HCT116 (cell line): ENCODE measurements at regions not wholly inside any gene's neighbourhood (a gene's known extent, or its start where the extent isn't known, plus 50 kb on each side); places are given as distances from the start of the nearest gene placed in this dataset.

Experiments
- ATAC-seq: fragments of 200-7000 bp; cut with Tn5 transposase; 2 replicates; pipeline ENCODE4 v1.9.1; 2020; ENCODE audit warnings: mild to moderate bottlenecking, moderate library complexity
- BruUV-seq: library from RNA; stranded (reverse); fragments of 400-500 nt; replicated peaks from 2 replicates; lab custom pipeline; 2021; lab: Mats Ljungman, UMichigan
- CTCF ChIA-PET: fragments of 300-600 bp; sonication (Branson Sonifier 250); formaldehyde crosslinking; loops from one replicate; lab custom pipeline; 2021; ENCODE audit warnings: antibody characterized with exemption; lab: Charles Lee
- POLR2A ChIA-PET: fragments of 300-600, 350-600 bp; sonication (Branson Sonifier 250); formaldehyde crosslinking; loops from one replicate; lab custom pipeline; 2021; ENCODE audit warnings: antibody characterized with exemption; lab: Charles Lee
- RAD21 ChIA-PET, 2 experiments: fragments of 300-600 bp; sonication (Branson Sonifier 250); formaldehyde crosslinking; loops; one replicate each; lab custom pipeline; 2023; ENCODE audit warnings: low total read pairs in 2 of 2; ENCODE audit not compliant: uncharacterized antibody in 2 of 2, unreplicated experiment in 2 of 2, low non-redundant PET in 1 of 2; lab: Charles Lee
- DNase-seq: peaks from one replicate; pipeline ENCODE4 v3.0.0-alpha.2; 2010; ENCODE audit warnings: low read depth, low spot score
- H2AFZ ChIP-seq: fragments of 200-600 bp; shearing (Covaris generic), sonication (generic); 2 replicates; pipeline ENCODE4 v1.6.1; 2017; ENCODE audit warnings: low read depth, mixed run types, mixed read lengths, antibody characterized with exemption, low read length; ENCODE audit not compliant: poor library complexity, severe bottlenecking
- H3K27ac ChIP-seq: 2 replicates; pipeline ENCODE4 v1.5.1; 2012; ENCODE audit warnings: low read depth, low read length
- H3K27me3 ChIP-seq: fragments of 200-600 bp; sonication (generic); 2 replicates; pipeline ENCODE4 v1.6.1; 2016; ENCODE audit warnings: mixed run types, low read length, mixed read lengths; ENCODE audit not compliant: insufficient read depth
- H3K36me3 ChIP-seq, 2 experiments: fragments of 200-500 bp in 1 of 2; fragments of 200-600 bp in 1 of 2; sonication (Bioruptor generic) in 1 of 2; sonication (generic) in 1 of 2; 2 replicates each; pipeline versions ENCODE4 v1.5.1 to v1.6.1; 2014 to 2016; ENCODE audit warnings: low read length in 2 of 2, inconsistent platforms in 1 of 2, mixed read lengths in 1 of 2, mixed run types in 1 of 2; ENCODE audit not compliant: insufficient read depth in 2 of 2, control insufficient read depth in 1 of 2
- H3K4me1 ChIP-seq, 2 experiments: fragments of 200-600 bp in 1 of 2; sonication (generic) in 1 of 2; 2 replicates each; pipeline versions ENCODE4 v1.5.1 to v1.6.1; 2012 to 2017; ENCODE audit warnings: low read length in 2 of 2, inconsistent platforms in 1 of 2, mild to moderate bottlenecking in 1 of 2, mixed read lengths in 1 of 2, mixed run types in 1 of 2, moderate library complexity in 1 of 2; ENCODE audit not compliant: insufficient read depth in 2 of 2, control insufficient read depth in 1 of 2
- H3K4me2 ChIP-seq: fragments of 200-600 bp; sonication (generic); 2 replicates; pipeline ENCODE4 v1.6.1; 2017; ENCODE audit warnings: mixed run types, low read length, mixed read lengths
- H3K4me3 ChIP-seq, 2 experiments: fragments of 200-600 bp in 1 of 2; sonication (generic) in 1 of 2; replicated peaks in 1 of 2; 2 replicates each; pipeline ENCODE4 v1.5.1; 2011 to 2016; ENCODE audit warnings: low read length in 2 of 2, control low read depth in 1 of 2, low read depth in 1 of 2, mild to moderate bottlenecking in 1 of 2, mixed read lengths in 1 of 2, mixed run types in 1 of 2
- H3K79me2 ChIP-seq: fragments of 200-600 bp; sonication (generic); 2 replicates; pipeline ENCODE4 v1.6.1; 2017; ENCODE audit warnings: mild to moderate bottlenecking, mixed run types, low read length, moderate library complexity, mixed read lengths; ENCODE audit not compliant: insufficient read depth
- H3K9ac ChIP-seq: fragments of 200-600 bp; sonication (generic); 2 replicates; pipeline ENCODE4 v1.6.1; 2016; ENCODE audit warnings: low read length, mixed read lengths
- H3K9me2 ChIP-seq: fragments of 200-600 bp; sonication (generic), shearing (Covaris generic); 2 replicates; pipeline ENCODE4 v1.6.1; 2017; ENCODE audit warnings: mixed run types, mild to moderate bottlenecking, moderate library complexity; ENCODE audit not compliant: insufficient read depth
- H3K9me3 ChIP-seq, 2 experiments: fragments of 200-500 bp in 1 of 2; fragments of 200-600 bp in 1 of 2; sonication (Bioruptor generic) in 1 of 2; sonication (generic) in 1 of 2; 2 replicates each; pipeline ENCODE4 v1.6.1; 2014 to 2017; ENCODE audit warnings: low read length in 2 of 2, mixed read lengths in 2 of 2, inconsistent platforms in 1 of 2, low read depth in 1 of 2, mild to moderate bottlenecking in 1 of 2, mixed run types in 1 of 2, moderate library complexity in 1 of 2; ENCODE audit not compliant: control insufficient read depth in 1 of 2, insufficient read depth in 1 of 2
- H4K20me1 ChIP-seq: fragments of 200-600 bp; sonication (generic), shearing (Covaris generic); 2 replicates; pipeline ENCODE4 v1.6.1; 2017; ENCODE audit warnings: mixed run types, mild to moderate bottlenecking, moderate library complexity; ENCODE audit not compliant: insufficient read depth
- CEBPB ChIP-seq: IDR thresholded peaks from 2 replicates; pipeline ENCODE4 v1.6.1; 2012; ENCODE audit warnings: low read depth
- EGR1 ChIP-seq: IDR thresholded peaks from 2 replicates; pipeline ENCODE4 v1.6.1; 2012; ENCODE audit warnings: low read depth
- EZH2 ChIP-seq: fragments of 200-600 bp; sonication (generic); IDR thresholded peaks from 2 replicates; pipeline ENCODE4 v1.6.1; 2017; ENCODE audit warnings: antibody characterized with exemption, mixed run types
- EZH2phosphoT487 ChIP-seq: fragments of 200-600 bp; IDR thresholded peaks from 2 replicates; pipeline ENCODE4 v1.6.1; 2018; ENCODE audit warnings: antibody characterized with exemption, borderline replicate concordance
- FOSL1 ChIP-seq: IDR thresholded peaks from 2 replicates; pipeline ENCODE4 v1.6.1; 2012; ENCODE audit warnings: low read depth
- JUND ChIP-seq: IDR thresholded peaks from 2 replicates; pipeline ENCODE4 v1.6.1; 2012
- RAD21 ChIP-seq: IDR thresholded peaks from 2 replicates; pipeline ENCODE4 v1.6.1; 2012; ENCODE audit warnings: low read depth, mild to moderate bottlenecking
- SIN3A ChIP-seq: IDR thresholded peaks from 2 replicates; pipeline ENCODE4 v1.6.1; 2012; ENCODE audit warnings: low read depth
- SRF ChIP-seq: IDR thresholded peaks from 2 replicates; pipeline ENCODE4 v1.6.1; 2012; ENCODE audit warnings: low read depth
- TCF7L2 ChIP-seq: IDR thresholded peaks from 2 replicates; pipeline ENCODE4 v1.7.0; 2011; ENCODE audit warnings: borderline replicate concordance, inconsistent platforms; ENCODE audit not compliant: insufficient read depth, insufficient read length; ENCODE audit errors: extremely low read depth
- ZFX ChIP-seq: fragments of 450-650 bp; IDR thresholded peaks from 2 replicates; pipeline ENCODE4 v1.6.1; 2017
- intact Hi-C: fragments of 100-400 bp; cut with micrococcal nuclease; formaldehyde crosslinking; loops from 2 replicates; pipeline ENCODE4 v1.10.0; 2022
- TF ChIP-seq, protein P1 (sequence below): IDR thresholded peaks from 2 replicates; pipeline ENCODE4 v1.6.1; 2012
- TF ChIP-seq, protein P2 (sequence below): IDR thresholded peaks from 2 replicates; pipeline ENCODE4 v1.6.1; 2011; ENCODE audit warnings: mild to moderate bottlenecking, low read length, moderate library complexity; ENCODE audit not compliant: insufficient replicate concordance; ENCODE audit errors: extremely low read depth

DNA sequence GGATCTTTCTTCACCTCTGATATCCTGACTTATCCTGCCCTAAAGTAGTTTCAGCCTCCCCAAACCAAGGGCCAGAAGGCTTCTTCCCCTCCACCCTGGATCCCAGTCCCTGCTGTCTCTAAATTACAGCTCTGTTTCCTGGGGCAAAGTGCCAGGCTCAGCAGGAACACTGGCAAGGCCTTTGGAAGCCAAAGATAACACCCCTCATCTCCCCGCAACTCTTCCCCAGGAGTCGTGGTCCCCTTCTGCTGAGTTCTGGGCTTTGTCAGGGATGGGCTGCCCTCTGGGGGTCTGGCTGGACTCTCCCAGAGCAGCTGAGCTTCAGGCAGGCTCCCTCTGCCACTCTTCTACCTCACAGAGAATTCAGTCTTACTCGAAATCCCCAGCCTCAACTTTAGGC is 53.8 kb upstream of the AMPD3 start:
- CTCF ChIA-PET = interaction anchor here (0.9 to 4.0 kb wide), 2 partner anchors 12 to 35 kb away, joined by 3 to 19 read pairs; no protein-coding TSS in a partner anchor
- Histone ChIP-seq H3K27ac (no peak overlapping the region), H3K9me2 (no peaks in the 10 kb centered on the region), H3K4me1 (peaks cover 7 to 22% of the 10 kb centered on the region in 2 experiments), H3K4me3 (no peak overlapping the region), H3K79me2 (no peaks in the 10 kb centered on the region), H2AFZ (no peak overlapping the region), H3K27me3 (no peaks in the 10 kb centered on the region), H3K9me3 (no peaks in the 10 kb centered on the region), H4K20me1 (no peaks in the 10 kb centered on the region), H3K36me3 (no peaks in the 10 kb centered on the region), H3K4me2 (no peak overlapping the region), H3K9ac (no peak overlapping the region)
- intact Hi-C loops = no loop called here
- no TSS peak for BruUV-seq
- RAD21 ChIA-PET = no interaction called here
- POLR2A ChIA-PET = no interaction called here
- ATAC-seq = no peak
- no peak for DNase-seq
- TF ChIP-seq CEBPB = no peak
- no peak for TF ChIP-seq RAD21
- TF ChIP-seq SIN3A = no peak
- TF ChIP-seq, protein P1, sequence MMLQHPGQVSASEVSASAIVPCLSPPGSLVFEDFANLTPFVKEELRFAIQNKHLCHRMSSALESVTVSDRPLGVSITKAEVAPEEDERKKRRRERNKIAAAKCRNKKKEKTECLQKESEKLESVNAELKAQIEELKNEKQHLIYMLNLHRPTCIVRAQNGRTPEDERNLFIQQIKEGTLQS = no peak
- TF ChIP-seq SRF = no peak
- no peak for TF ChIP-seq ZFX
- TF ChIP-seq EZH2 = no peak
- TF ChIP-seq JUND = no peak
- no peak for TF ChIP-seq EZH2phosphoT487
- TF ChIP-seq, protein P2, sequence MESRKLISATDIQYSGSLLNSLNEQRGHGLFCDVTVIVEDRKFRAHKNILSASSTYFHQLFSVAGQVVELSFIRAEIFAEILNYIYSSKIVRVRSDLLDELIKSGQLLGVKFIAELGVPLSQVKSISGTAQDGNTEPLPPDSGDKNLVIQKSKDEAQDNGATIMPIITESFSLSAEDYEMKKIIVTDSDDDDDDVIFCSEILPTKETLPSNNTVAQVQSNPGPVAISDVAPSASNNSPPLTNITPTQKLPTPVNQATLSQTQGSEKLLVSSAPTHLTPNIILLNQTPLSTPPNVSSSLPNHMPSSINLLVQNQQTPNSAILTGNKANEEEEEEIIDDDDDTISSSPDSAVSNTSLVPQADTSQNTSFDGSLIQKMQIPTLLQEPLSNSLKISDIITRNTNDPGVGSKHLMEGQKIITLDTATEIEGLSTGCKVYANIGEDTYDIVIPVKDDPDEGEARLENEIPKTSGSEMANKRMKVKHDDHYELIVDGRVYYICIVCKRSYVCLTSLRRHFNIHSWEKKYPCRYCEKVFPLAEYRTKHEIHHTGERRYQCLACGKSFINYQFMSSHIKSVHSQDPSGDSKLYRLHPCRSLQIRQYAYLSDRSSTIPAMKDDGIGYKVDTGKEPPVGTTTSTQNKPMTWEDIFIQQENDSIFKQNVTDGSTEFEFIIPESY = no peak
- TF ChIP-seq FOSL1 = no peak
- TF ChIP-seq TCF7L2 = no peak
- no peak for TF ChIP-seq EGR1
